ENCODE measurements at regions not wholly inside any gene's neighbourhood (a gene's known extent, or its start where the extent isn't known, plus 50 kb on each side); places are given as distances from the start of the nearest gene placed in this dataset.

GRCh38 chr17:72342061-72342460, 221.2 kb downstream of the SOX9 start:
- Histone ChIP-seq H3K9me3 (ENCODE audit: control insufficient read depth, low read length) (no peaks in the 10 kb centered on the region), H3K9ac (ENCODE audit: low read length) (no peak overlapping the region), H3K4me1 (ENCODE audit: control insufficient read depth, insufficient read depth, low read length) (peaks cover 23% of the 10 kb centered on the region), H3K36me3 (ENCODE audit: control insufficient read depth, insufficient read depth, low read length) (no peaks in the 10 kb centered on the region), H3K4me3 (ENCODE audit: low read length) (no peak overlapping the region), H3K27me3 (ENCODE audit: control insufficient read depth, insufficient read depth, low read length) (no peaks in the 10 kb centered on the region)

- H3K9me3 ChIP-seq (ENCODE audit: control insufficient read depth, low read length), result no peaks in the 10 kb centered on the region
- no peaks in the 10 kb centered on the region for H3K36me3 ChIP-seq (ENCODE audit: control insufficient read depth, insufficient read depth, low read length)
- no peak overlapping the region for H3K9ac ChIP-seq (ENCODE audit: low read length)
- H3K4me1 ChIP-seq (ENCODE audit: control insufficient read depth, insufficient read depth, low read length), result peaks cover 23% of the 10 kb centered on the region
- H3K4me3 ChIP-seq (ENCODE audit: low read length), result no peak overlapping the region
- no peaks in the 10 kb centered on the region for H3K27me3 ChIP-seq (ENCODE audit: control insufficient read depth, insufficient read depth, low read length)
These were observed 222.1 kb downstream of the SOX9 start for GRCh38 chr17:72342627-72343527.

- Histone ChIP-seq H3K9me3 (ENCODE audit: control insufficient read depth, low read length) (no peaks in the 10 kb centered on the region), H3K36me3 (ENCODE audit: control insufficient read depth, insufficient read depth, low read length) (no peaks in the 10 kb centered on the region), H3K27me3 (ENCODE audit: control insufficient read depth, insufficient read depth, low read length) (no peaks in the 10 kb centered on the region), H3K4me1 (ENCODE audit: control insufficient read depth, insufficient read depth, low read length) (peaks cover 13% of the 10 kb centered on the region), H3K4me3 (ENCODE audit: low read length) (no peak overlapping the region), H3K9ac (ENCODE audit: low read length) (no peak overlapping the region)
These were observed 223.1 kb downstream of the SOX9 start for GRCh38 chr17:72343911-72344310.

GRCh38 chr17:72344613-72345012, 223.8 kb downstream of the SOX9 start:
- H3K9me3 ChIP-seq (ENCODE audit: control insufficient read depth, low read length), result no peaks in the 10 kb centered on the region
- no peak overlapping the region for H3K9ac ChIP-seq (ENCODE audit: low read length)
- H3K27me3 ChIP-seq (ENCODE audit: control insufficient read depth, insufficient read depth, low read length), result no peaks in the 10 kb centered on the region
- no peaks in the 10 kb centered on the region for H3K36me3 ChIP-seq (ENCODE audit: control insufficient read depth, insufficient read depth, low read length)
- H3K4me1 ChIP-seq (ENCODE audit: control insufficient read depth, insufficient read depth, low read length), result peaks cover 7% of the 10 kb centered on the region
- H3K4me3 ChIP-seq (ENCODE audit: low read length), result no peak overlapping the region

- Histone ChIP-seq H3K9me3 (ENCODE audit: control insufficient read depth, low read length) (no peaks in the 10 kb centered on the region), H3K36me3 (ENCODE audit: control insufficient read depth, insufficient read depth, low read length) (no peaks in the 10 kb centered on the region), H3K9ac (ENCODE audit: low read length) (no peak overlapping the region), H3K27me3 (ENCODE audit: control insufficient read depth, insufficient read depth, low read length) (no peaks in the 10 kb centered on the region), H3K4me3 (ENCODE audit: low read length) (no peak overlapping the region), H3K4me1 (ENCODE audit: control insufficient read depth, insufficient read depth, low read length) (peaks cover 7% of the 10 kb centered on the region)
These were observed 224.3 kb downstream of the SOX9 start for GRCh38 chr17:72345088-72345487.

GRCh38 chr17:72345536-72345935, 224.7 kb downstream of the SOX9 start:
- Histone ChIP-seq H3K4me3 (ENCODE audit: low read length) (no peak overlapping the region), H3K27me3 (ENCODE audit: control insufficient read depth, insufficient read depth, low read length) (no peaks in the 10 kb centered on the region), H3K9me3 (ENCODE audit: control insufficient read depth, low read length) (no peaks in the 10 kb centered on the region), H3K36me3 (ENCODE audit: control insufficient read depth, insufficient read depth, low read length) (no peaks in the 10 kb centered on the region), H3K9ac (ENCODE audit: low read length) (no peak overlapping the region), H3K4me1 (ENCODE audit: control insufficient read depth, insufficient read depth, low read length) (peaks cover 7% of the 10 kb centered on the region)

GRCh38 chr17:72346306-72346705, 225.5 kb downstream of the SOX9 start:
- no peaks in the 10 kb centered on the region for H3K9me3 ChIP-seq (ENCODE audit: control insufficient read depth, low read length)
- no peak overlapping the region for H3K9ac ChIP-seq (ENCODE audit: low read length)
- H3K36me3 ChIP-seq (ENCODE audit: control insufficient read depth, insufficient read depth, low read length), result no peaks in the 10 kb centered on the region
- peaks cover 7% of the 10 kb centered on the region for H3K4me1 ChIP-seq (ENCODE audit: control insufficient read depth, insufficient read depth, low read length)
- no peaks in the 10 kb centered on the region for H3K27me3 ChIP-seq (ENCODE audit: control insufficient read depth, insufficient read depth, low read length)
- no peak overlapping the region for H3K4me3 ChIP-seq (ENCODE audit: low read length)

GRCh38 chr17:72349011-72349410, 228.2 kb downstream of the SOX9 start:
- peaks cover 25% of the 10 kb centered on the region for H3K4me1 ChIP-seq (ENCODE audit: control insufficient read depth, insufficient read depth, low read length)
- H3K9me3 ChIP-seq (ENCODE audit: control insufficient read depth, low read length), result no peaks in the 10 kb centered on the region
- no peaks in the 10 kb centered on the region for H3K27me3 ChIP-seq (ENCODE audit: control insufficient read depth, insufficient read depth, low read length)

GRCh38 chr17:72349491-72349995, 228.7 kb downstream of the SOX9 start:
- no peaks in the 10 kb centered on the region for H3K9me3 ChIP-seq (ENCODE audit: control insufficient read depth, low read length)
- H3K9ac ChIP-seq (ENCODE audit: low read length), result no peak overlapping the region
- H3K36me3 ChIP-seq (ENCODE audit: control insufficient read depth, insufficient read depth, low read length), result no peaks in the 10 kb centered on the region
- peaks cover 25% of the 10 kb centered on the region for H3K4me1 ChIP-seq (ENCODE audit: control insufficient read depth, insufficient read depth, low read length)
- H3K27me3 ChIP-seq (ENCODE audit: control insufficient read depth, insufficient read depth, low read length), result no peaks in the 10 kb centered on the region
- no peak overlapping the region for H3K4me3 ChIP-seq (ENCODE audit: low read length)

More at GRCh38 chr17:72349011-72349410, 228.2 kb downstream of the SOX9 start:
- Histone ChIP-seq H3K4me3 (ENCODE audit: low read length) (no peak overlapping the region), H3K9ac (ENCODE audit: low read length) (no peak overlapping the region), H3K36me3 (ENCODE audit: control insufficient read depth, insufficient read depth, low read length) (no peaks in the 10 kb centered on the region)

GRCh38 chr17:72350073-72350472, 229.3 kb downstream of the SOX9 start:
- Histone ChIP-seq H3K9ac (ENCODE audit: low read length) (no peak overlapping the region), H3K4me3 (ENCODE audit: low read length) (no peak overlapping the region), H3K4me1 (ENCODE audit: control insufficient read depth, insufficient read depth, low read length) (peaks cover 22% of the 10 kb centered on the region), H3K9me3 (ENCODE audit: control insufficient read depth, low read length) (no peaks in the 10 kb centered on the region), H3K36me3 (ENCODE audit: control insufficient read depth, insufficient read depth, low read length) (no peaks in the 10 kb centered on the region), H3K27me3 (ENCODE audit: control insufficient read depth, insufficient read depth, low read length) (no peaks in the 10 kb centered on the region)

GRCh38 chr17:72351365-72351764, 230.5 kb downstream of the SOX9 start:
- Histone ChIP-seq H3K27me3 (ENCODE audit: control insufficient read depth, insufficient read depth, low read length) (no peaks in the 10 kb centered on the region), H3K4me3 (ENCODE audit: low read length) (no peak overlapping the region), H3K36me3 (ENCODE audit: control insufficient read depth, insufficient read depth, low read length) (no peaks in the 10 kb centered on the region), H3K4me1 (ENCODE audit: control insufficient read depth, insufficient read depth, low read length) (peaks cover 19% of the 10 kb centered on the region), H3K9me3 (ENCODE audit: control insufficient read depth, low read length) (no peaks in the 10 kb centered on the region), H3K9ac (ENCODE audit: low read length) (no peak overlapping the region)

- Histone ChIP-seq H3K4me1 (ENCODE audit: control insufficient read depth, insufficient read depth, low read length) (peaks cover 19% of the 10 kb centered on the region), H3K9ac (ENCODE audit: low read length) (no peak overlapping the region), H3K4me3 (ENCODE audit: low read length) (no peak overlapping the region), H3K36me3 (ENCODE audit: control insufficient read depth, insufficient read depth, low read length) (no peaks in the 10 kb centered on the region), H3K27me3 (ENCODE audit: control insufficient read depth, insufficient read depth, low read length) (no peaks in the 10 kb centered on the region), H3K9me3 (ENCODE audit: control insufficient read depth, low read length) (no peaks in the 10 kb centered on the region)
These were observed 231.1 kb downstream of the SOX9 start for GRCh38 chr17:72351884-72352346.
